WTC11 (cell line): ENCODE measurements at regions not wholly inside any gene's neighbourhood (a gene's known extent, or its start where the extent isn't known, plus 50 kb on each side); places are given as distances from the start of the nearest gene placed in this dataset.

ENCODE experiments used
- ATAC-seq: fragments of 200-7000 bp; cut with Tn5 transposase; 2 replicates; pipeline ENCODE4 v1.10.0; 2021; ENCODE audit warnings: mild to moderate bottlenecking, moderate library complexity
- CTCF ChIA-PET: fragments of 300-600 bp; sonication (Branson Sonifier 250); formaldehyde crosslinking; loops from one replicate; lab custom pipeline; 2021; ENCODE audit warnings: antibody characterized with exemption; lab: Charles Lee
- POLR2A ChIA-PET: fragments of 350-600 bp; sonication (Branson Sonifier 250); formaldehyde crosslinking; loops from one replicate; lab custom pipeline; 2021; ENCODE audit warnings: antibody characterized with exemption; lab: Charles Lee
- DNase-seq: peaks from one replicate; pipeline ENCODE4 v3.0.0; 2021; ENCODE audit warnings: low spot score
- H3K27ac Mint-ChIP-seq: 2 replicates; pipeline ENCODE4 v1.8.0; 2021; ENCODE audit warnings: mixed read lengths
- H3K27me3 Mint-ChIP-seq: 2 replicates; pipeline ENCODE4 v1.8.0; 2021; ENCODE audit warnings: low read depth, mild to moderate bottlenecking, moderate library complexity, mixed read lengths
- H3K36me3 Mint-ChIP-seq: 2 replicates; pipeline ENCODE4 v1.8.0; 2021; ENCODE audit warnings: mixed read lengths
- H3K4me1 Mint-ChIP-seq: 2 replicates; pipeline ENCODE4 v1.8.0; 2022; ENCODE audit warnings: mixed read lengths
- H3K4me3 Mint-ChIP-seq: 2 replicates; pipeline ENCODE4 v1.8.0; 2021; ENCODE audit warnings: mild to moderate bottlenecking, moderate library complexity, mixed read lengths
- H3K9me3 Mint-ChIP-seq: 2 replicates; pipeline ENCODE4 v1.8.0; 2021; ENCODE audit warnings: mixed read lengths
- AFF4 ChIP-seq: sonication (generic); formaldehyde crosslinking; IDR thresholded peaks from 2 replicates; pipeline ENCODE4 v1.8.1; 2023; ENCODE audit warnings: mild to moderate bottlenecking, missing genetic modification reagents, borderline replicate concordance
- ATF2 ChIP-seq: sonication (generic); formaldehyde crosslinking; IDR thresholded peaks from 2 replicates; pipeline ENCODE4 v1.8.1; 2022; ENCODE audit warnings: low read depth, missing genetic modification reagents, borderline replicate concordance
- CTCF ChIP-seq: fragments of 200-600 bp; IDR thresholded peaks from 2 replicates; pipeline ENCODE4 v1.8.0; 2022; ENCODE audit warnings: antibody characterized with exemption
- IRF2 ChIP-seq: sonication (generic); formaldehyde crosslinking; IDR thresholded peaks from 2 replicates; pipeline ENCODE4 v1.8.0; 2022; ENCODE audit warnings: low read depth, missing genetic modification reagents, borderline replicate concordance
- RORB ChIP-seq: fragments of 250-450 bp; sonication (Bioruptor Pico); IDR thresholded peaks from 2 replicates; pipeline ENCODE4 v1.9.0; 2021; ENCODE audit warnings: mild to moderate bottlenecking
- TCF7 ChIP-seq: sonication (generic); formaldehyde crosslinking; IDR thresholded peaks from 2 replicates; pipeline ENCODE4 v1.8.0; 2022; ENCODE audit warnings: mild to moderate bottlenecking, low read depth, missing genetic modification reagents, moderate library complexity
- TEAD4 ChIP-seq: sonication (generic); formaldehyde crosslinking; IDR thresholded peaks from 2 replicates; pipeline ENCODE4 v1.8.0; 2022; ENCODE audit warnings: mild to moderate bottlenecking, missing genetic modification reagents
- ZNF219 ChIP-seq: sonication (generic); formaldehyde crosslinking; IDR thresholded peaks from 2 replicates; pipeline ENCODE4 v1.8.0; 2023; ENCODE audit warnings: missing genetic modification reagents, mild to moderate bottlenecking, borderline replicate concordance
- ZNF317 ChIP-seq: sonication (generic); formaldehyde crosslinking; IDR thresholded peaks from 2 replicates; pipeline ENCODE4 v1.8.1; 2023; ENCODE audit warnings: low read depth, mild to moderate bottlenecking, moderate library complexity, missing genetic modification reagents, borderline replicate concordance
- ZNF425 ChIP-seq: fragments of 250-450 bp; sonication (Bioruptor Pico); conservative IDR thresholded peaks from 2 replicates; pipeline ENCODE4 v1.9.0; 2021; ENCODE audit warnings: mild to moderate bottlenecking
- ZNF532 ChIP-seq: fragments of 250-450 bp; sonication (Bioruptor Pico); IDR thresholded peaks from 2 replicates; pipeline ENCODE4 v1.9.0; 2021; ENCODE audit warnings: mild to moderate bottlenecking, borderline replicate concordance

GRCh38 chr1:229121845-229122436 is 149.0 kb upstream of the RAB4A start (continued):
- no peak for TF ChIP-seq AFF4 (CRISPR knock-in tag)
- no peak for TF ChIP-seq ATF2 (CRISPR knock-in tag)
- no peak for TF ChIP-seq TCF7 (CRISPR knock-in tag)
- TF ChIP-seq ZNF317 (CRISPR knock-in tag) = no peak
- TF ChIP-seq ZNF425 (CRISPR knock-in tag) = no peak
- no peak for TF ChIP-seq RORB

- no peaks in the 10 kb centered on the region for H3K36me3 Mint-ChIP-seq
- peaks cover 23% of the 10 kb centered on the region for H3K4me1 Mint-ChIP-seq
- no peak overlapping the region for H3K27ac Mint-ChIP-seq
- no peak overlapping the region for H3K4me3 Mint-ChIP-seq
- peaks cover 8% of the 10 kb centered on the region; the same call in 1 of the 2 replicates for H3K27me3 Mint-ChIP-seq
- peaks cover 4% of the 10 kb centered on the region for H3K9me3 Mint-ChIP-seq
- ATAC-seq = no peak
- TF ChIP-seq IRF2 (CRISPR knock-in tag) (no peak), ZNF219 (CRISPR knock-in tag) (no peak), CTCF (no peak), ZNF317 (CRISPR knock-in tag) (no peak), AFF4 (CRISPR knock-in tag) (no peak), ZNF532 (CRISPR knock-in tag) (no peak), TEAD4 (no peak)
- ChIA-PET POLR2A (no interaction called here), CTCF (interaction anchor here (1.3 kb wide), 1 partner anchor 132 kb away, joined by 4 read pairs; no protein-coding TSS in a partner anchor)
- no peak for DNase-seq
Measured at GRCh38 chr1:229122606-229123005, 148.3 kb upstream of the RAB4A start.
